Neuronal stem cell (in vitro differentiated cells): ENCODE measurements at regions not wholly inside any gene's neighbourhood (a gene's known extent, or its start where the extent isn't known, plus 50 kb on each side); places are given as distances from the start of the nearest gene placed in this dataset.
"Not testable (repeated sequence)": the region's sequence is repeated elsewhere in the genome, so short reads cannot be mapped to it uniquely, and the experiment has no call there.

Experiments used
- DNase-seq: peaks from one replicate; pipeline ENCODE4 v3.0.0-alpha.2; 2013; ENCODE audit warnings: low spot score
- H2AFZ ChIP-seq: one replicate; pipeline ENCODE4 v1.6.1; 2013; ENCODE audit warnings: mild to moderate bottlenecking, low read length, inconsistent platforms
- H2AK5ac ChIP-seq: 2 replicates; pipeline ENCODE4 v1.6.1; 2013; ENCODE audit warnings: low read depth, mild to moderate bottlenecking, inconsistent platforms, low read length, moderate library complexity, mixed read lengths
- H2BK120ac ChIP-seq: 2 replicates; pipeline ENCODE4 v1.6.1; 2013; ENCODE audit warnings: low read depth, mild to moderate bottlenecking, inconsistent platforms, low read length, moderate library complexity, mixed read lengths
- H2BK12ac ChIP-seq: one replicate; pipeline ENCODE4 v1.6.1; 2013; ENCODE audit warnings: low read length, inconsistent platforms
- H2BK15ac ChIP-seq: 2 replicates; pipeline ENCODE4 v1.6.1; 2013; ENCODE audit warnings: mild to moderate bottlenecking, low read length, inconsistent platforms, mixed read lengths
- H2BK5ac ChIP-seq: one replicate; pipeline ENCODE4 v1.6.1; 2013; ENCODE audit warnings: inconsistent platforms, mild to moderate bottlenecking, low read length, moderate library complexity
- H3K14ac ChIP-seq: one replicate; pipeline ENCODE4 v1.6.1; 2013; ENCODE audit warnings: low read length, inconsistent platforms
- H3K18ac ChIP-seq: 2 replicates; pipeline ENCODE4 v1.6.1; 2013; ENCODE audit warnings: low read length, inconsistent platforms
- H3K23ac ChIP-seq: 2 replicates; pipeline ENCODE4 v1.6.1; 2013; ENCODE audit warnings: low read depth, mild to moderate bottlenecking, mixed read lengths, low read length, inconsistent platforms; ENCODE audit not compliant: poor library complexity
- H3K27ac ChIP-seq: replicated peaks from 3 replicates; pipeline ENCODE4 v1.5.1; 2013; ENCODE audit warnings: low read length, inconsistent platforms
- H3K27me3 ChIP-seq, 3 experiments: 2 replicates each; pipeline ENCODE4 v1.6.1; 2013; ENCODE audit warnings: low read length in 3 of 3, mild to moderate bottlenecking in 2 of 3, inconsistent platforms in 1 of 3, low read depth in 1 of 3, mixed read lengths in 1 of 3, moderate library complexity in 1 of 3; ENCODE audit not compliant: control insufficient read depth in 3 of 3, insufficient read depth in 3 of 3
- H3K36me3 ChIP-seq, 2 donors: replicated peaks in 1 of 2; 2 replicates each; pipeline ENCODE4 v1.6.1; 2013; ENCODE audit warnings: low read length in 2 of 2; ENCODE audit not compliant: control insufficient read depth in 2 of 2, insufficient read depth in 2 of 2
- H3K4ac ChIP-seq: 2 replicates; pipeline ENCODE4 v1.6.1; 2013; ENCODE audit warnings: inconsistent platforms, mild to moderate bottlenecking, low read length, moderate library complexity
- H3K4me1 ChIP-seq, 2 donors: 1 replicate in 1 of 2; 2 replicates in 1 of 2; pipeline ENCODE4 v1.6.1; 2013; ENCODE audit warnings: low read length in 2 of 2, low read depth in 1 of 2; ENCODE audit not compliant: control insufficient read depth in 2 of 2, insufficient read depth in 1 of 2
- H3K4me2 ChIP-seq: one replicate; pipeline ENCODE4 v1.6.1; 2013; ENCODE audit warnings: mild to moderate bottlenecking, low read length, inconsistent platforms; ENCODE audit not compliant: insufficient read depth, poor library complexity, severe bottlenecking
- H3K4me3 ChIP-seq, 2 donors: 2 replicates each; pipeline ENCODE4 v1.5.1; 2013; ENCODE audit warnings: low read length in 2 of 2, mild to moderate bottlenecking in 2 of 2, inconsistent platforms in 1 of 2, moderate library complexity in 1 of 2
- H3K79me1 ChIP-seq: one replicate; pipeline ENCODE4 v1.6.1; 2013; ENCODE audit warnings: low read depth, mild to moderate bottlenecking, inconsistent platforms, low read length, moderate library complexity
- H3K9ac ChIP-seq: one replicate; pipeline ENCODE4 v1.6.1; 2013; ENCODE audit warnings: mild to moderate bottlenecking, low read depth, low read length, inconsistent platforms; ENCODE audit not compliant: poor library complexity
- H3K9me3 ChIP-seq, 2 donors: replicated peaks in 1 of 2; 2 replicates each; pipeline versions ENCODE3 to v1.6.1; 2013; ENCODE audit warnings: low read length in 2 of 2, mild to moderate bottlenecking in 2 of 2, inconsistent platforms in 1 of 2, low read depth in 1 of 2, mixed read lengths in 1 of 2, moderate library complexity in 1 of 2; ENCODE audit not compliant: control insufficient read depth in 2 of 2, insufficient read depth in 1 of 2
- H4K8ac ChIP-seq: one replicate; pipeline ENCODE4 v1.6.1; 2013; ENCODE audit warnings: low read depth, mild to moderate bottlenecking, inconsistent platforms, low read length, moderate library complexity
- H4K91ac ChIP-seq: one replicate; pipeline ENCODE4 v1.6.1; 2013; ENCODE audit warnings: low read length, low read depth, mild to moderate bottlenecking, inconsistent platforms; ENCODE audit not compliant: poor library complexity
- WGBS, 2 donors: extraction: QIAGEN DNeasy Blood & Tissue Kit; methylation state at CpG; one replicate each; pipeline ENCODE4 v1.1.7; 2013; ENCODE audit warnings: missing lambda C conversion rate in 2 of 2, mixed read lengths in 1 of 2; ENCODE audit not compliant: insufficient read length in 2 of 2, insufficient replicate concordance in 1 of 2; ENCODE audit errors: extremely low coverage in 2 of 2; 5-methylcytosine and 5-hydroxymethylcytosine counted together

DNA sequence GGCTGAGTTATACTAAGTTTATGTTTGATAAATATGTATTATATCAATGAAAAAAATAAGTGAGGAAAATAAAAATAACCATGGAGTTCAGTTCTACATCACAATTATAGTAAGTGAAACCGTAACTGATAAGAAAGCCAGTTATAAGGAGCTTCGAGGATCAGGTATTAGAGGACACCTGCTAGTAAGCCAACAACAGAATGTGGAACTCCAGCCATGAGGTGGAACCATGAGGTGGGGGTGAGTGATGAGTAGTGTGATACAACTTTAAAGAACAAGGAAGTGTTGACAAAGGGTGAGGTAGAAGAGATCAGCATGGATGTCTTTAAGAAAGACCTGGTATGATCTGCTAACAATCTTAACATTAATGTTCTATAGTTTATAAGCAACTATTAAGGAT lies 452.9 kb downstream of the GUCY1A2 start:
- Histone ChIP-seq H3K4me2 (no peak overlapping the region), H3K4ac (no peak overlapping the region), H2AK5ac (no peak overlapping the region), H2AFZ (no peak overlapping the region), H2BK120ac (no peak overlapping the region), H3K14ac (no peak overlapping the region), H3K27me3 (no peaks in the 10 kb centered on the region), H3K23ac (no peak overlapping the region), H4K8ac (no peak overlapping the region), H3K9ac (no peak overlapping the region), H3K4me1 (no peaks in the 10 kb centered on the region), H3K27ac (no peak overlapping the region), H3K9me3 (no peaks in the 10 kb centered on the region), H3K79me1 (no peaks in the 10 kb centered on the region), H3K4me3 (no peak overlapping the region), H2BK12ac (no peak overlapping the region), H2BK15ac (no peak overlapping the region), H3K36me3 (no peaks in the 10 kb centered on the region), H2BK5ac (no peak overlapping the region), H4K91ac (no peak overlapping the region), H3K18ac (no peak overlapping the region)
- no CpG with 5 or more reads among the region's 2 CpGs for WGBS, 2 donors
- DNase-seq = no peak

DNA sequence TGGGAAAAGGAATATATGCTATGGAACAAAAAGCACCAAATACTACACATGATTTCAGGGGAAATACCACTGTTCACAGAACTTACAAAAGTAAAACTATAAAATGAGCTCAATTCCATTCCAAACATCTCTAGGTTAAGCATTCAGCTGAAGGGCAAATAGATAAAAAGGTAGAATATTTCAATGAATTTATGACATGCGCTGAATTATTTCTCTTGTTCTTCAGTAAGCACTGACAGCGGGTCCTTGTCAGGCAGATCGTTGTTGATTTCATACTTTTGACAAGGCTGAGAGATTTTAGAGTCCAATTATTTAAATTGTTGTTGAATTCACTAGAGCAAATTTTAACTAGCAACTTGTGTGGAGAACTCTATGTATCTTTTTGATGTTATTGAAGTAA lies 449.6 kb downstream of the GUCY1A2 start:
- no peak for DNase-seq
- Histone ChIP-seq H3K18ac (no peak overlapping the region), H3K9ac (no peak overlapping the region), H3K79me1 (no peaks in the 10 kb centered on the region), H3K27ac (no peak overlapping the region), H2AFZ (no peak overlapping the region), H3K9me3 (no peaks in the 10 kb centered on the region), H2BK15ac (no peak overlapping the region), H2AK5ac (no peak overlapping the region), H4K8ac (no peak overlapping the region), H3K4me3 (no peak overlapping the region), H2BK120ac (no peak overlapping the region), H3K36me3 (no peaks in the 10 kb centered on the region), H3K23ac (no peak overlapping the region), H3K27me3 (no peaks in the 10 kb centered on the region), H2BK5ac (no peak overlapping the region), H4K91ac (no peak overlapping the region), H3K4me1 (no peaks in the 10 kb centered on the region), H3K4me2 (no peak overlapping the region), H3K4ac (no peak overlapping the region), H2BK12ac (no peak overlapping the region), H3K14ac (no peak overlapping the region)
- WGBS, 2 donors = no CpG with 5 or more reads among the region's 3 CpGs

DNA sequence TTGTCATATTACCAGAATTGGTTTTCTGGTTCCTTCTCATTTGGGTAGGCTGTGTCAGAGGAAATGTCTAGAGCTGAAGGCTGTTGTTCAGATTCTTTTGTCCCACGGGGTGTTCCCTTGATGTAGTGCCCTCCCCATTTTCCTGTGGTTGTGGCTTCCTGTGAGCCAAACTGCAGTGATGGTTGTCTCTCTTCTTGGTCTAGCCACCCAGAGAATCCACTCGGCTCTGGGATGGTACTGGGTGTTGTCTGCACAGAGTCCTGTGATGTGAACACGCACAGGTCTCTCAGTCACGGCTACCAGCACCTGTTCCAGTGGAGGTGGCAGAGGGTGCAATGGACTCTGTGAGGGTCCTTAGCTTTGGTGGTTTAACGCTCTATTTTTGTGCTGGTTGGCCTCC lies 440.9 kb downstream of the GUCY1A2 start:
- H2BK120ac ChIP-seq, H3K27ac ChIP-seq, H3K36me3 ChIP-seq, H3K4me3 ChIP-seq, H2AK5ac ChIP-seq, H3K79me1 ChIP-seq, H3K4ac ChIP-seq, H3K27me3 ChIP-seq, H3K4me1 ChIP-seq, H2AFZ ChIP-seq, H3K18ac ChIP-seq, H3K9ac ChIP-seq, DNase-seq, H2BK15ac ChIP-seq, H3K9me3 ChIP-seq, H3K23ac ChIP-seq, H4K8ac ChIP-seq, H3K4me2 ChIP-seq, H2BK5ac ChIP-seq, H3K14ac ChIP-seq, H2BK12ac ChIP-seq, H4K91ac ChIP-seq: not testable (repeated sequence)
- WGBS, 2 donors = no CpG with 5 or more reads among the region's 5 CpGs

DNA sequence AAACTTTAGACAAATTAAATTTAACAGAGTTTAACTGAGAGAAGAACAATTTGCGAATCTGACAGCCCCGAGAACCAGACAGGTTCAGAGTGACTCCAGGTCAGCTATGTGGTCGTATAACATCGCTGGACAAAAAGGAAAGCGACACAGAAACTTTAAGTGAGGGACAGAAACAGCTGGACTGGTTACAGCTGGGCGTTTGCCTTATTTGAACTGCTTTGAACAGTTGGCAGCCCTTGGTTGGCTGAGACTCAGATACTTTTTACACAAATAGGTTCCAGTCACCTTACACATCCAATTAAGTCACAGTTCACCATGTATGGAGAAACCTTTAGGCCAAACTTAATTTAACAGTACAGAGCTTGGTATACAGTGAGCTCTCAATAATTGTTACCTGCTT lies 436.9 kb downstream of the GUCY1A2 start:
- Histone ChIP-seq H3K14ac (no peak overlapping the region), H3K4me2 (no peak overlapping the region), H3K18ac (no peak overlapping the region), H4K8ac (no peak overlapping the region), H2BK5ac (no peak overlapping the region), H3K36me3 (no peaks in the 10 kb centered on the region), H3K79me1 (no peaks in the 10 kb centered on the region), H2AK5ac (no peak overlapping the region), H3K27me3 (no peaks in the 10 kb centered on the region), H3K27ac (no peak overlapping the region), H3K4ac (no peak overlapping the region), H2BK15ac (no peak overlapping the region), H4K91ac (no peak overlapping the region), H2AFZ (no peak overlapping the region), H3K9me3 (no peaks in the 10 kb centered on the region), H3K23ac (no peak overlapping the region), H3K4me1 (no peaks in the 10 kb centered on the region), H3K9ac (no peak overlapping the region), H2BK12ac (no peak overlapping the region), H2BK120ac (no peak overlapping the region), H3K4me3 (no peak overlapping the region)
- DNase-seq = no peak
- WGBS, 2 donors = no CpG with 5 or more reads among the region's 6 CpGs
